ENCODE measurements at regions not wholly inside any gene's neighbourhood (a gene's known extent, or its start where the extent isn't known, plus 50 kb on each side); places are given as distances from the start of the nearest gene placed in this dataset.

- Histone ChIP-seq H4K5ac (ENCODE audit: low read depth, low read length) (no peak overlapping the region), H3K4me1 (ENCODE audit: control insufficient read depth, insufficient read depth, low read length) (peaks cover 3% of the 10 kb centered on the region), H3K4me2 (ENCODE audit: low read depth, low read length) (no peak overlapping the region), H3K36me3 (ENCODE audit: control insufficient read depth, insufficient read depth, low read length) (no peaks in the 10 kb centered on the region), H3K23ac (ENCODE audit: low read depth, low read length) (no peak overlapping the region), H2AFZ (replicated peaks; ENCODE audit: low read length, poor library complexity) (no peak overlapping the region), H3K4me3 (ENCODE audit: insufficient read depth, low read depth, low read length) (no peak overlapping the region), H2AK5ac (ENCODE audit: low read depth, low read length) (no peak overlapping the region), H3K14ac (replicated peaks; ENCODE audit: low read depth, low read length) (no peak overlapping the region), H2BK120ac (ENCODE audit: low read depth, low read length) (no peak overlapping the region), H4K20me1 (ENCODE audit: insufficient read depth, low read length) (no peaks in the 10 kb centered on the region), H4K8ac (ENCODE audit: low read depth in 2 of 2, low read length in 2 of 2) (no peak overlapping the region), H3K27ac (ENCODE audit: insufficient read depth, low read length) (no peak overlapping the region), H3K9me1 (ENCODE audit: insufficient read depth, low read length) (no peaks in the 10 kb centered on the region), H3K18ac (ENCODE audit: low read depth, low read length) (no peak overlapping the region), H3K9me3 (ENCODE audit: control insufficient read depth, insufficient read depth, low read length) (no peaks in the 10 kb centered on the region), H3K4ac (ENCODE audit: low read depth, low read length) (no peak overlapping the region), H2BK15ac (ENCODE audit: low read depth, low read length) (no peak overlapping the region), H3K9ac (ENCODE audit: low read depth, low read length) (no peak overlapping the region), H2BK5ac (ENCODE audit: low read depth, low read length, poor library complexity, severe bottlenecking) (no peak overlapping the region), H3K56ac (ENCODE audit: extremely low read depth, insufficient read depth, low read length) (no peak overlapping the region), H2AK9ac (replicated peaks; ENCODE audit: low read depth, low read length, poor library complexity) (no peak overlapping the region), H2BK20ac (ENCODE audit: low read depth, low read length) (no peak overlapping the region), H4K91ac (ENCODE audit: insufficient read depth, low read depth, low read length) (no peak overlapping the region), H3K79me1 (ENCODE audit: low read depth in 1 of 2, low read length in 2 of 2) (no peaks in the 10 kb centered on the region), H3K27me3 (ENCODE audit: control insufficient read depth, insufficient read depth, low read length) (no peaks in the 10 kb centered on the region)
- intact Hi-C loops (cut with micrococcal nuclease): no loop called here
- no TSS peak for BruUV-seq (replicated peaks)
- TF ChIP-seq MAFK (IDR thresholded peaks at IDR 0.05; ENCODE audit: low read depth, low read length) (no peak), RCOR1 (IDR thresholded peaks at IDR 0.05; ENCODE audit: insufficient replicate concordance, low read length) (no peak), RFX5 (IDR thresholded peaks at IDR 0.05; ENCODE audit: low read depth, low read length) (no peak), ELK1 (IDR thresholded peaks at IDR 0.05; ENCODE audit: borderline replicate concordance, low read depth, low read length) (no peak), MXI1 (IDR thresholded peaks at IDR 0.05; ENCODE audit: borderline replicate concordance, low read depth, low read length) (no peak), MAZ (IDR thresholded peaks at IDR 0.05; ENCODE audit: borderline replicate concordance, low read depth, low read length) (no peak), BHLHE40 (IDR thresholded peaks at IDR 0.05; ENCODE audit: low read depth, low read length) (no peak), RAD21 (IDR thresholded peaks at IDR 0.05; ENCODE audit: low read length) (no peak), CHD1 (IDR thresholded peaks at IDR 0.05; ENCODE audit: low read depth, low read length) (no peak), CTCF (conservative IDR thresholded peaks at IDR 0.05; ENCODE audit: low read depth, low read length) (no peak), USF2 (IDR thresholded peaks at IDR 0.05; ENCODE audit: low read depth, low read length) (no peak), NFE2L2 (IDR thresholded peaks at IDR 0.05; ENCODE audit: low read depth, low read length) (no peak), SMC3 (IDR thresholded peaks at IDR 0.05; ENCODE audit: low read depth, low read length) (no peak), FOS (IDR thresholded peaks at IDR 0.05; ENCODE audit: low read depth, low read length) (no peak), POLR2A (IDR thresholded peaks at IDR 0.05; ENCODE audit: low read depth, low read length) (no peak), CEBPB (IDR thresholded peaks at IDR 0.05; ENCODE audit: low read depth, low read length) (no peak)
- WGBS, 2 experiments (ENCODE audit: extremely low coverage in 2 of 2, insufficient read length in 1 of 2): no CpG with 5 or more reads among the region's 3 CpGs
- ChIA-PET CTCF (interaction anchor here (0.6 to 1.1 kb wide), 2 partner anchors 10 to 122 kb away, joined by 5 read pairs; no protein-coding TSS in a partner anchor), POLR2A (ENCODE audit: unreplicated experiment) (no interaction called here)
- in situ Hi-C loops (cut with MboI; ENCODE audit: low sequenced_read_pairs): no loop called here
- DNase-seq: no peak
- dilution Hi-C loops (cut with HindIII; ENCODE audit: low sequenced_read_pairs, unreplicated experiment): no loop called here
- ATAC-seq (ENCODE audit: low read depth): no peak
These were observed 272.8 kb downstream of the LRIG3 start for GRCh38 chr12:58647495-58647894.
